ENCODE measurements at regions not wholly inside any gene's neighbourhood (a gene's known extent, or its start where the extent isn't known, plus 50 kb on each side); places are given as distances from the start of the nearest gene placed in this dataset.

DNA sequence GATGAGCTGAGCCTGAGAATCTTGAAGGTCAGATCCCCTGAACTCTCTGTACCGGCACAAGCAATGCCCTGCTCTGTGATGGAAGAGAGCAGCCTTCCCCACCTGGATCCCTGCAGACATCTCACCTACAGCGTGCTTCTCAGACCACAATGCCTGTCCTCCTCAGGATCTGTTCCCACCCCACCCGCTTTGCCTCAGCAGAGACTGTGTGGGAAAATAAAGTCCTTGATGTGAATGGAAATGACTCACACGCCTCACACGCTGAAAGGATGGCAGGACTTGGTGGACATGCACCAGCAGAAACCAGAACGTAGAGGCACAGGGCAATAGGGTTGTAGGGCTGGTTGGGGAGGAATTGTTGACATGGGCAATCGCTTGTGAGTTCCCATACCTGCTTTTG, 117.9 kb upstream of the POU3F3 start:
- TF ChIP-seq, protein P1, sequence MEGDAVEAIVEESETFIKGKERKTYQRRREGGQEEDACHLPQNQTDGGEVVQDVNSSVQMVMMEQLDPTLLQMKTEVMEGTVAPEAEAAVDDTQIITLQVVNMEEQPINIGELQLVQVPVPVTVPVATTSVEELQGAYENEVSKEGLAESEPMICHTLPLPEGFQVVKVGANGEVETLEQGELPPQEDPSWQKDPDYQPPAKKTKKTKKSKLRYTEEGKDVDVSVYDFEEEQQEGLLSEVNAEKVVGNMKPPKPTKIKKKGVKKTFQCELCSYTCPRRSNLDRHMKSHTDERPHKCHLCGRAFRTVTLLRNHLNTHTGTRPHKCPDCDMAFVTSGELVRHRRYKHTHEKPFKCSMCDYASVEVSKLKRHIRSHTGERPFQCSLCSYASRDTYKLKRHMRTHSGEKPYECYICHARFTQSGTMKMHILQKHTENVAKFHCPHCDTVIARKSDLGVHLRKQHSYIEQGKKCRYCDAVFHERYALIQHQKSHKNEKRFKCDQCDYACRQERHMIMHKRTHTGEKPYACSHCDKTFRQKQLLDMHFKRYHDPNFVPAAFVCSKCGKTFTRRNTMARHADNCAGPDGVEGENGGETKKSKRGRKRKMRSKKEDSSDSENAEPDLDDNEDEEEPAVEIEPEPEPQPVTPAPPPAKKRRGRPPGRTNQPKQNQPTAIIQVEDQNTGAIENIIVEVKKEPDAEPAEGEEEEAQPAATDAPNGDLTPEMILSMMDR (IDR thresholded peaks at IDR 0.05) = no peak
- no peak for TF ChIP-seq POLR2A (IDR thresholded peaks at IDR 0.05)
- DNase-seq (ENCODE audit: low spot score in 2 of 2) = no peak
- WGBS, 2 donors = 85 to 93% methylated on average over 7 of the region's 7 CpGs
- intact Hi-C loops (cut with DNase I; ENCODE audit: low total_unique reads) = no loop called here
- no peak overlapping the region for H3K4me3 ChIP-seq (ENCODE audit: low read depth, poor library complexity, severe bottlenecking)

DNA sequence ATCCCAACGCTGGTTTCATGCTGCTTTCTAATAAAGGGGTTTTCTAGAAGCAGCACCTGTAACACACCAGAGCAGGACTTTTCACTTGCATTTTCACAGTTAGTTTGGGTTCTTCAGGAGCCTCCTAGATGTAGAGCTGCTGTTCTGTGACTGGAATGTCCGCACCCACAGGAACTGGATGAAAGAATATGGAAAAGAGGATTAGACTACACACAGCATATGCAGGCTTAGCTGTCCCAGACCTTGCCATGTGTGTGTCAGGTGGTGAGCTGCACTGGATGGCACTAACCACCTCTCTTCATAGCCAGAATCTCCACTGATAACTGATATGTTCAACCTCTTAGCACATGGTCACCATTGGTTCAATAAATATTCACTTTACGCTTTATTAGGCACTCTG, 112.1 kb upstream of the POU3F3 start:
- TF ChIP-seq, protein P1 (IDR thresholded peaks at IDR 0.05) = no peak
- no peak for TF ChIP-seq POLR2A (IDR thresholded peaks at IDR 0.05)
- no peak for DNase-seq (ENCODE audit: low spot score in 2 of 2)
- H3K4me3 ChIP-seq (ENCODE audit: low read depth, poor library complexity, severe bottlenecking) = no peak overlapping the region
- intact Hi-C loops (cut with DNase I; ENCODE audit: low total_unique reads) = no loop called here
- WGBS, 2 donors = 81 to 85% methylated on average over 3 of the region's 3 CpGs

DNA sequence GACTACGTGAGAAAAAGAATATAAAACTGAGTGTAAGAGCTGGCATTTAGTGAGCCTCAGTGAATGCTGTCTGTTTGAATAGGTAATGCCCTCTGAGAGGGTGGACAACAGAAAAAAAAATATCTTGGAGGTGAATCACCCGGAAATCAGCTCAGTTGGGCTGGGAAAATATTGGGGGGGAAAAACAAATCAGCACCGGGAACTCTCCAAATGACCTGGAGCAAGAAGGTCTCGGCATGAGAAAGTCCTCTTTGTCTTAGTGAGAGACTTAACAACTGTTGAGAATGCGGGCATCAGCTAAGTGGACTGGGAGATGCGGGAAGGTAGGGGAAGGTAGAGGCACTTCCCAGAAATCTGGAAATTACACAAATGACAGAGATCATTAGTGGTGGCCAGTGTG, 109.4 kb upstream of the POU3F3 start:
- 78 to 81% methylated on average over 6 of the region's 6 CpGs for WGBS, 2 donors
- no peak overlapping the region for H3K4me3 ChIP-seq (ENCODE audit: low read depth, poor library complexity, severe bottlenecking)
- TF ChIP-seq, protein P1 (IDR thresholded peaks at IDR 0.05) = no peak
- no peak for TF ChIP-seq POLR2A (IDR thresholded peaks at IDR 0.05)
- intact Hi-C loops (cut with DNase I; ENCODE audit: low total_unique reads) = no loop called here
- DNase-seq (ENCODE audit: low spot score in 2 of 2) = no peak

DNA sequence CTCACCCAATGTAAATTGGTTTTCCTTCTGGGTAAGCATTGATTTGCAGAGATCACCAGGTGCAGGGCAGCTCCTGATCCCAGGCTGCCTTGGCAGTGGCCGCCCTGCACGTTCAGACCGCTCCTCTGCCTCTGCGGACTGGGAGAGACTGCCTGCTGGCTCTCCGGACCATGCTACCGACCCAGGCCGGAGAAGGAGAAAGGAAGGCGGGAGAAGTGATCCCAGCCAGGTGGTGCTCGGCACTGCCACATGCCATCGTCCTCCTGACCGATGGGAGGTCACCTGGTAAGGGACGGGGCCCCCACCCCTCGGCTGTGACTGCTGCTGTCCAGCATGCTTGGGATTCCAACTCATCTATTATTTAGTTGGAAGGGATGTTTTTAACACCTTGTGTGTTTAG, 108.1 kb upstream of the POU3F3 start:
- WGBS, 2 donors = 49 to 67% methylated on average over 12 to 13 of the region's 13 CpGs
- DNase-seq (ENCODE audit: low spot score in 2 of 2) = no peak
- no peak overlapping the region for H3K4me3 ChIP-seq (ENCODE audit: low read depth, poor library complexity, severe bottlenecking)
- intact Hi-C loops (cut with DNase I; ENCODE audit: low total_unique reads) = no loop called here
- TF ChIP-seq POLR2A (IDR thresholded peaks at IDR 0.05) = no peak
- TF ChIP-seq, protein P1 (IDR thresholded peaks at IDR 0.05) = no peak

DNA sequence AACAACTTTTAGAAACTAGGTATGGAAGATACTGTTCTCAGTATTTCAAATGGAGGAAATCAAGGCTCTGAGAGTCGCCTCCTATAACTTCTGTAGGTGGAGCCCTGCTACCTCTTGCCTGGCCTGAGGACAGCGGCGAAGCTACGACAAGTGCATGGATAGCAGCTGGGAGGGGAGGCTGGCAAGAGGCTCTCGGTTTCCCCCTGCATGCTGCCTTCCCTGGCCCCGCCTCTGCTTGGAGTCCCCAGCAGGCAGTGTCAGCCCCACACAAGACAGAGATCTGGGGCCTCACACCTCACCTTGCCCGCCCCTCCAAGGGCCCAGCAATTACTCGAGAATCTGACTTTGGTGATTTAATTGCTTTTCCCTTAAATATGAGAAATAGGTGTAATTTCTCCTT, 107.6 kb upstream of the POU3F3 start:
- intact Hi-C loops (cut with DNase I; ENCODE audit: low total_unique reads) = no loop called here
- TF ChIP-seq POLR2A (IDR thresholded peaks at IDR 0.05) = no peak
- TF ChIP-seq, protein P1 (IDR thresholded peaks at IDR 0.05) = no peak
- no peak overlapping the region for H3K4me3 ChIP-seq (ENCODE audit: low read depth, poor library complexity, severe bottlenecking)
- DNase-seq (ENCODE audit: low spot score in 2 of 2) = no peak
- WGBS, 2 donors = 72 to 78% methylated on average over 8 of the region's 8 CpGs

DNA sequence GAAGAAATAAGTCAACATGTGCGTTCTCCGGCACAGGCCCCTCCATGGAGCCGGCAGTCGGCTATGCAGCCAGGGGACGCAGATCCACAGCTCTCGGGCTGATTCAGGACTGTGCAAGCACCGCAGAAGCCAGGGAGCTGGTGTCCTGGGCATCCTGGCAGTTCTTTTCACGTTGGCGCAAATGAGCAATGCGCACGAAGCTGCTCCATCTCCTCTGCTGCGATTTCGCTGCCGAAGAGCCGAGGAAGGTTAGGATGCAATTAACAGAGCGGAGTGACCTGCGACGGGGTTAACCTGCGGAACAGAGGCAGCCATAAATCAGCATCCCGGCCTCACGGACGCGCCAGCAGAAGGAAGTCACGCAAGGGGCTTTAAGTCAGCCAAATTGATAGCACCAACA, 107.1 kb upstream of the POU3F3 start:
- no peak overlapping the region for H3K4me3 ChIP-seq (ENCODE audit: low read depth, poor library complexity, severe bottlenecking)
- intact Hi-C loops (cut with DNase I; ENCODE audit: low total_unique reads) = no loop called here
- WGBS, 2 donors = 64 to 66% methylated on average over 24 of the region's 24 CpGs
- DNase-seq (ENCODE audit: low spot score in 2 of 2) = no peak
- TF ChIP-seq POLR2A (IDR thresholded peaks at IDR 0.05) = no peak
- TF ChIP-seq, protein P1 (IDR thresholded peaks at IDR 0.05) = no peak

Data from lower leg skin (tissue), 4 donors.